GM12878 (cell line): ENCODE measurements at regions not wholly inside any gene's neighbourhood (a gene's known extent, or its start where the extent isn't known, plus 50 kb on each side); places are given as distances from the start of the nearest gene placed in this dataset.

Experiments
- ATAC-seq: fragments of 200-7000 bp; cut with Tn5 transposase; 3 replicates; pipeline ENCODE4 v1.9.1; 2020; ENCODE audit warnings: mild to moderate bottlenecking, moderate library complexity
- BruUV-seq: library from RNA; stranded (reverse); fragments of 400-500 nt; replicated peaks from 2 replicates; lab custom pipeline; 2021; lab: Mats Ljungman, UMichigan
- CTCF ChIA-PET: fragments of 300-600 bp; sonication (Branson Sonifier 250); formaldehyde crosslinking; extraction: SDS; loops from one replicate; lab custom pipeline; 2021; ENCODE audit warnings: inconsistent platforms; lab: Yijun Ruan, JAX
- POLR2A ChIA-PET: fragments of 350-600 bp; formaldehyde crosslinking; extraction: SDS; loops from one replicate; lab custom pipeline; 2021; ENCODE audit warnings: inconsistent platforms; lab: Charles Lee
- RAD21 ChIA-PET: fragments of 300-600 bp; sonication (Branson Sonifier 250); formaldehyde crosslinking; loops from one replicate; lab custom pipeline; 2023; ENCODE audit warnings: antibody characterized with exemption; ENCODE audit not compliant: unreplicated experiment; lab: Charles Lee
- SMC1A ChIA-PET: fragments of 300-600 bp; sonication (Branson Sonifier 250); formaldehyde crosslinking; loops from one replicate; lab custom pipeline; 2023; ENCODE audit not compliant: unreplicated experiment, uncharacterized antibody; lab: Charles Lee
- DNase-seq: peaks from one replicate; pipeline ENCODE4 v3.0.0-alpha.2; 2011; ENCODE audit warnings: low read depth, low spot score
- FAIRE-seq: peaks from 3 replicates; lab custom pipeline; 2011; peaks lifted over from hg19 to GRCh38; lab: Jason Lieb, UNC
- H2AFZ ChIP-seq: 2 replicates; pipeline ENCODE4 v1.6.0; 2011; ENCODE audit warnings: low read depth, low read length, control low read depth; ENCODE audit not compliant: control insufficient read depth
- H3K27ac ChIP-seq: 2 replicates; pipeline ENCODE4 v1.5.1; 2011; ENCODE audit warnings: control low read depth; ENCODE audit not compliant: control insufficient read depth, insufficient read depth
- H3K27me3 ChIP-seq, 2 experiments: replicated peaks in 1 of 2; 2 replicates each; pipeline versions ENCODE4 v1.6.0 to v1.6.1; 2011; ENCODE audit warnings: low read length in 1 of 2; ENCODE audit not compliant: control insufficient read depth in 2 of 2, insufficient read depth in 2 of 2
- H3K36me3 ChIP-seq, 2 experiments: 2 replicates each; pipeline ENCODE4 v1.5.1; 2011; ENCODE audit warnings: low read length in 1 of 2; ENCODE audit not compliant: control insufficient read depth in 2 of 2, insufficient read depth in 2 of 2
- H3K4me1 ChIP-seq: 2 replicates; pipeline ENCODE4 v1.6.1; 2011; ENCODE audit warnings: mild to moderate bottlenecking, low read length, moderate library complexity, mixed read lengths; ENCODE audit not compliant: control insufficient read depth, insufficient read depth
- H3K4me2 ChIP-seq: 2 replicates; pipeline ENCODE4 v1.6.0; 2011; ENCODE audit warnings: control low read depth; ENCODE audit not compliant: control insufficient read depth, insufficient read depth
- H3K4me3 ChIP-seq: fragments of 200-600 bp; sonication (generic); 2 replicates; pipeline ENCODE4 v1.5.1; 2016
- H3K79me2 ChIP-seq: 2 replicates; pipeline ENCODE4 v1.6.0; 2011; ENCODE audit warnings: low read length; ENCODE audit not compliant: control insufficient read depth, insufficient read depth
- H3K9ac ChIP-seq: 2 replicates; pipeline ENCODE4 v1.8.0; 2011; ENCODE audit warnings: low read length, control low read depth, mixed read lengths; ENCODE audit not compliant: control insufficient read depth, insufficient read depth
- H3K9me3 ChIP-seq: replicated peaks from 3 replicates; pipeline ENCODE4 v1.5.1; 2011; ENCODE audit warnings: mild to moderate bottlenecking, low read length; ENCODE audit not compliant: control insufficient read depth, insufficient read depth
- H4K20me1 ChIP-seq: 2 replicates; pipeline ENCODE4 v1.6.0; 2011; ENCODE audit not compliant: control insufficient read depth, insufficient read depth
- ATF7 ChIP-seq: fragments of 450-650 bp; IDR thresholded peaks from 2 replicates; pipeline ENCODE4 v1.6.1; 2016; ENCODE audit warnings: low read depth, mild to moderate bottlenecking
- BCLAF1 ChIP-seq: fragments of 450-650 bp; IDR thresholded peaks from 2 replicates; pipeline ENCODE4 v1.6.1; 2017; ENCODE audit warnings: antibody characterized with exemption, mild to moderate bottlenecking, moderate library complexity
- BRCA1 ChIP-seq: IDR thresholded peaks from 2 replicates; pipeline ENCODE4 v1.6.1; 2011; ENCODE audit warnings: low read depth, low read length, improper control_type of control experiment
- E2F8 ChIP-seq: fragments of 450-650 bp; IDR thresholded peaks from 2 replicates; pipeline ENCODE4 v1.6.1; 2018; ENCODE audit warnings: mild to moderate bottlenecking, low read depth, moderate library complexity; ENCODE audit not compliant: partially characterized antibody
- HCFC1 ChIP-seq: fragments of 150-350 bp; IDR thresholded peaks from 2 replicates; pipeline ENCODE4 v1.6.1; 2014; ENCODE audit warnings: low read length
- HDAC2 ChIP-seq: fragments of 200-600 bp; sonication (generic); IDR thresholded peaks from 2 replicates; pipeline ENCODE4 v1.6.1; 2017
- IRF5 ChIP-seq: fragments of 450-650 bp; IDR thresholded peaks from 2 replicates; pipeline ENCODE4 v1.6.1; 2017; ENCODE audit warnings: borderline replicate concordance
- NFYA ChIP-seq: IDR thresholded peaks from 2 replicates; pipeline ENCODE4 v1.6.1; 2011; ENCODE audit warnings: low read depth, mild to moderate bottlenecking, low read length, improper control_type of control experiment, borderline replicate concordance
- PBX3 ChIP-seq: IDR thresholded peaks from 2 replicates; pipeline ENCODE4 v1.6.1; 2011; ENCODE audit warnings: mild to moderate bottlenecking, low read depth, low read length, moderate library complexity; ENCODE audit not compliant: insufficient replicate concordance
- SMAD1 ChIP-seq: fragments of 450-650 bp; IDR thresholded peaks from 2 replicates; pipeline ENCODE4 v1.6.1; 2018; ENCODE audit warnings: mild to moderate bottlenecking, low read depth; ENCODE audit not compliant: partially characterized antibody
- ZNF274 ChIP-seq: IDR thresholded peaks from one replicate; pipeline ENCODE4 v1.8.0; 2011; ENCODE audit not compliant: insufficient read length, insufficient read depth
- WGBS: methylation state at CpG from one replicate; pipeline ENCODE4 v1.1.6; 2016; ENCODE audit warnings: low lambda C conversion rate; ENCODE audit not compliant: insufficient replicate concordance, insufficient coverage; ENCODE audit errors: missing lambda C conversion rate; 5-methylcytosine and 5-hydroxymethylcytosine counted together
- in situ Hi-C: fragments of 300-500 bp; cut with MboI; formaldehyde crosslinking; loops from 9 replicates; pipeline ENCODE4 v1.14.3; 2018; ENCODE audit warnings: mixed read lengths
- intact Hi-C: fragments of 100-400 bp; cut with micrococcal nuclease; formaldehyde crosslinking; loops from one replicate; pipeline ENCODE4 v1.14.2; 2022; ENCODE audit not compliant: unreplicated experiment

GRCh38 chr2:12263730-12264129, 453.0 kb upstream of the TRIB2 start:
- POLR2A ChIA-PET, result no interaction called here
- no peak overlapping the region for H3K4me3 ChIP-seq
- no peak for ATAC-seq
- H4K20me1 ChIP-seq, result no peaks in the 10 kb centered on the region
- no peaks in the 10 kb centered on the region for H3K36me3 ChIP-seq
- no peak overlapping the region for H3K4me2 ChIP-seq
- no peaks in the 10 kb centered on the region; the same call in 1 of the 2 replicates for H3K4me1 ChIP-seq
- FAIRE-seq, result no peak
- in situ Hi-C loops, result no loop called here
- no peak overlapping the region for H3K9ac ChIP-seq
- TF ChIP-seq ATF7, result no peak
- TF ChIP-seq PBX3, result no peak
- no peak for TF ChIP-seq SMAD1
- TF ChIP-seq ZNF274, result no peak
- TF ChIP-seq BRCA1, result no peak
- TF ChIP-seq HDAC2, result no peak
- no peak overlapping the region for H3K27ac ChIP-seq
- RAD21 ChIA-PET, result no interaction called here
- H3K27me3 ChIP-seq, result no peaks in the 10 kb centered on the region
- SMC1A ChIA-PET, result no interaction called here
- CTCF ChIA-PET, result no interaction called here
- intact Hi-C loops, result no loop called here
- DNase-seq, result no peak
- H3K79me2 ChIP-seq, result no peaks in the 10 kb centered on the region
- H3K9me3 ChIP-seq, result no peaks in the 10 kb centered on the region
- no TSS peak for BruUV-seq
- no peak overlapping the region for H2AFZ ChIP-seq

- ATAC-seq (no peak), DNase-seq (no peak), FAIRE-seq (no peak)
- H3K27ac ChIP-seq, result no peak overlapping the region
- H3K36me3 ChIP-seq, result no peaks in the 10 kb centered on the region
- H4K20me1 ChIP-seq, result no peaks in the 10 kb centered on the region
- H3K4me2 ChIP-seq, result no peak overlapping the region
- no peaks in the 10 kb centered on the region for H3K9me3 ChIP-seq
- in situ Hi-C loops (no loop called here), intact Hi-C loops (no loop called here)
- H3K4me3 ChIP-seq, result no peak overlapping the region
- ChIA-PET RAD21 (no interaction called here), CTCF (no interaction called here), SMC1A (no interaction called here), POLR2A (no interaction called here)
- H2AFZ ChIP-seq, result no peak overlapping the region
- H3K4me1 ChIP-seq, result no peaks in the 10 kb centered on the region; the same call in 1 of the 2 replicates
- no peaks in the 10 kb centered on the region for H3K27me3 ChIP-seq
- H3K9ac ChIP-seq, result no peak overlapping the region
- no TSS peak for BruUV-seq
- WGBS, result 100% methylated on average over 1 of the region's 1 CpG
- no peaks in the 10 kb centered on the region for H3K79me2 ChIP-seq
- TF ChIP-seq E2F8 (no peak), NFYA (no peak), HCFC1 (no peak), BCLAF1 (no peak), IRF5 (no peak)
Observed at GRCh38 chr2:12264146-12264545, 452.6 kb upstream of the TRIB2 start.
